Adipose tissue (tissue), 3 donors: ENCODE measurements at regions not wholly inside any gene's neighbourhood (a gene's known extent, or its start where the extent isn't known, plus 50 kb on each side); places are given as distances from the start of the nearest gene placed in this dataset.
A peak's percentile ranks its signal among the peaks of the same experiment; 100 is the strongest.

Source experiments
- H3K27ac ChIP-seq: one replicate; pipeline ENCODE4 v1.5.1; 2013; ENCODE audit warnings: low read depth, low read length
- WGBS, 3 donors: extraction: QIAGEN DNeasy Blood & Tissue Kit; methylation state at CpG; one replicate each; pipeline ENCODE4 v1.1.7; 2013; 5-methylcytosine and 5-hydroxymethylcytosine counted together
- donor health status: healthy with polysubstance abuse.
- donor health status: Bipolar disorder and iron deficiency.
- donor health status: healthy.

DNA sequence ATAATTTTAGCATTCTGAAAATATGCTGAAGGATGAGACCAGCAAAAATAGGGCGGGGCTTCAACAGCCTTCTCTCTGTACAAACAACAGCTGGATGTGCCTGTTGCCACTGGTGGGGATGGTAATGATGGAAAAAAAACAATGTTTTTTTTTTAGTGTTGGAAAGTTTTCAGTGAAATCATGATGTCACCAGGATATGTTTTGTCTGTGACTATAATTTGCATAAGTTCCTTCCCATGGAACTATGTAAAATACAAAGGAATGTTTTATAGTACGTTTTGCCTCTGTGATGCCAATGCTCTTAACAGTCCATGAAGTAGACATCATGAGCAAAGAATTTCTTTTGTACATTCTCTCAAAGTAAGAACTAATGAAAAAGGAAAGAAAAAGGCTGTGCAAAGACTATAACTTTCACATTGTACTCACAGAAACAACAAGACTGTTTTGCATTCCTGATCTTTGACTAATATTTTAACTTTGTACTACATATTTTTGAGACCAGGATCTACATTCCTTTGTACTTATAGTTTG lies 589.7 kb downstream of the SPRY1 start:
- H3K27ac ChIP-seq: no peak overlapping the region
- WGBS, 3 donors: 49 to 56% (median 52%) methylated on average over 2 of the region's 2 CpGs

DNA sequence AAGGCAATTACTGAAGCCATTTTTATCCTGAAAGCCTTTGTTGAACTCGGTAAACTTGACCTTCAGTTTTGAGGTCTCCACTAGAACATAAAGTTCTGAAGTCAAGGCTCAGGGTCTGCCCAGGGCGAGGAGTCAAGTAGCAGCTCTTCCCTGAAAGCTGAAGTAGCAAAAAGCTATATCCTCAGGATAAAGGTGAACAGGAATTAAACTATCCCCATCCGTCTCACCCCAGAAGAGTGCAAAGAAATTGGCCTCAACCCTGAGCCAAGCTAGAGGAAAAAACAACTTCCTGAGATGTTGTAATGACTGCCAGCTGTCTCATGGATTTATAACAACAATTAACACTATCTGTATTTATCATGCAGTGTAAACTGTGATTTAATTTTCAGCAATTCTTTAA lies 590.8 kb downstream of the SPRY1 start:
- H3K27ac ChIP-seq: no peak overlapping the region
- WGBS, 3 donors: 62 to 74% (median 65%) methylated on average over 3 of the region's 3 CpGs

DNA sequence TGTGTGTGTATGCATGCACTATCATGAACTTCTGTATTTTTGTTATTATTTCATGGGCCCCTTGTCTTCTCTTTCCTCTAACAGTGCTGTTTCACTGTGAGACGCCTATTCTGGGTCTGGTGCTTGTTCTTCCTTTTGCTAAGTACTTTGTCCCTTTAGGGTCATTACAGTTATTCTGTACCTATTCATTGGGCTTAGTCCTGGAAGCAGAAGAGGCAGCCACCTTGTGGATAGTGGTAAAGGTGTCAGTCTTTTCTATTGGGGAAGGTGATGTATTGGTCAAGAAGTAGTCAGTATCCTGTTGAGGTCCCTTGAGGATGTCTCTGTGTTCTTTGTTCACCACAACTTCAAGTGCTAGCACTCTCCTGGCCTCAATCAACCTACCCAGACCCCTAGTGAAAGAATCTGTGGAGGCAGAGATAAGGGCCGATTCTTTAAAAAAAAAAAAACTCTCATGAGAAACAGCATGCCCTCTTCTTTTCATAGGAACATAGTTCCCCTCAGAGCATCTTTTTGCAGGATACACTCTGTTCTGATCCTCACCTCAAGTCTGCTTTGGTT lies 593.8 kb downstream of the SPRY1 start:
- 73 to 86% (median 77%) methylated on average over 2 of the region's 2 CpGs for WGBS, 3 donors
- H3K27ac ChIP-seq: no peak overlapping the region

DNA sequence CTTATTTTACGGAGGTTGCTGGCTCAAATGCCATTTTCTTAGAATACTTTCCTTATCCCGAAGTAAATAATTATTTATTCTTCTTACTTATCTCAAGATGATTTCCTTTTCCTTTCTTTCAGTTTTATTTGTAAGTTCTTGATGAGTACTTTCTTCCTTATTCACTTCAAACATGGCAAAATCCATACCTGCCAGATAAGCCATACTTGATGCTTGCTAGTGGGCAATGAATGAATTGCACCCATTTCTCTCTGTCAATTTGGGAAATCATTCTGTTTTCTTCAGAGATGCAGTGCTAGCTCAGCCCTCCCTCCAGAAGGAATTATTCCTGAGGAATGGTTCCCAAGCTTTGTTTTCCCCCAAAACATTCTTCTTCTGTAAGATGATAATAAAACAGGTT lies 598.3 kb downstream of the SPRY1 start:
- H3K27ac ChIP-seq: no peak overlapping the region
- WGBS, 3 donors: 84 to 95% (median 94%) methylated on average over 2 of the region's 2 CpGs

DNA sequence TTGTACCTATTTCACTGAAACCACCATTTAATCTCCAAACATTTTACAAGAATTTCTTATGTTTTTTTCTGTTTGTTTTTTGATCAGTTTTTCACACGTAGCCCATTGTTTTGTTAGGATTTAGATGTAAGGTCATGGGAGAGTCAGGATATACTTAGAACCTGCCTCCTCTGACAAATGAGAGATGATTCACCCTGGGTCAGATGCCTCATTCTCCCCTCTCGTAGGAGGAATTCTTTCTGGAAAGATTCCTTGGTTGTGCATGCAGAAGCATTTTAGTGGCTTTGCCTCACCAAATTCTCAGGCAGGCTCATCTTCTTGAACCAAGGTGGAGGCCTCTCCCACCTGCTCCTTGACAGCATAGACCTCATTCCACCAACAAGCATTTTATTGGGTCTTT lies 599.3 kb downstream of the SPRY1 start:
- WGBS, 3 donors: 52 to 70% (median 60%) methylated on average over 2 of the region's 2 CpGs
- H3K27ac ChIP-seq: no peak overlapping the region

DNA sequence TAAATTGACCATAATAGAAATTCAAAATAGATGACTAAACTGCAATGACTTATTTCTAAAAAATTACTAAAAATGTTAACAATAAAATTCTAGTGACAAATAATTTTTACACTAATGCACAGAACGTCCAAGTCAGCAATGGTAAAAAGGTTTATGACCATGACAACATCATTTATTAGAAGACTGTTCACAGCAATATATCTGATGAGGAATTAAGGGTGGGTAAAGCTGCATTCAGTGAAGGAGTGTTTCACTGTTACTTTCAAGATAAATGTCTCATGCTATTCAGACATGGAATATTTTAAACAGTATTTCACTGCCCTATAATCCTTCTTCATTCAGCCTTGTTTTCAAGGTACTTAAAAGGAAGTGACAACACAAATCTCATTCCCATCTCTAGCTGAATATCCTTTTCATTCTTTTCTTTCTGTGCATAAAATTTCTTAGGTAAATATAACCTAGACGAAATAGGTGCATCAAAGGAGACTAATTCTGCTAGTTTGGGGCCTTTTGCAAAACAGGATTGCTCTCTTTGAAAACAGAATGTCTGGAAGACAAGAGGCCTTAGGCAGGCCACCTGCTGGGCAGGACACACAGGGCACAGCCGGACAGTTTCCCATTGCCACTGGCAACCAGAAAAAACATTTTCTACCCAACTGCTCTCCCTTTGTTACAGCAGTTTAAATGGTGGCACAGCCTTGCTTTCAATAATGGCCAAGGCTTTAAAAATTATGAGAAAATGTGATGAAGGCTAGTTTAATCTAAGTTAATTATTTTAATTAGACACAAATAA lies 600.3 kb downstream of the SPRY1 start:
- H3K27ac ChIP-seq: no peak overlapping the region
- 58 to 86% (median 77%) methylated on average over 3 of the region's 3 CpGs for WGBS, 3 donors

DNA sequence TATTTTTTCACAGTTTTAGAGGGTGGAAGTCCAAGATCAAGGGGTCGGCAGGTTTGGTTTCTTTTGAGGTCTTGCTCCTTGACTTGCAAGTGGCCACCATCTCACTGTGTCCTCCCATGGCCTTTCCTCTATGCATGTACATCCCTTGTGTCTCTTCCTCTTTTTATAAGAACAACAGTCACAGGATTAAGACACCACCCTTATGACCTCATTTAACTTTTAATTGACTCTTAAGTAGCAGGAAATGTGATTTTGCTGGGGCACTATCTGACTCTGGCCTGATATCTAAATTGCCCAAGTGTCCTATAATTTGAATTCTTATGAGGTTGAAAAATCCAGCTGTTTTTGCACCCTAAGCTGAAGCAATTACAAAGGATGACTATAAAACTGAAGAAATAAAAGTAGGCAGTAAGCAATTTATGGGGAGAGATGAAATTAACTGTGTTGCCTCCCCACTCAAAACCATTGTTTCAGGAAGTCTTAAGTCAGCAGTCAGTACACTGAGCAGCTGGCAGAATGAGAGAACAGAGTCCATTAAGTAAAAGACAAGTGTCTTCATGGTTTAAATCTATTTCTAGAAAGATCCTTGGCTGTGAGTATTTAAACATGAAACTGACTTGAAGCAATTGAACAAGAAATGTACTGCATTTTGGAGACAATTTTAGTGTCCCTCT lies 601.3 kb downstream of the SPRY1 start:
- H3K27ac ChIP-seq: no peak overlapping the region
- WGBS, 3 donors: 35 to 76% (median 69%) methylated on average over 1 of the region's 1 CpG

DNA sequence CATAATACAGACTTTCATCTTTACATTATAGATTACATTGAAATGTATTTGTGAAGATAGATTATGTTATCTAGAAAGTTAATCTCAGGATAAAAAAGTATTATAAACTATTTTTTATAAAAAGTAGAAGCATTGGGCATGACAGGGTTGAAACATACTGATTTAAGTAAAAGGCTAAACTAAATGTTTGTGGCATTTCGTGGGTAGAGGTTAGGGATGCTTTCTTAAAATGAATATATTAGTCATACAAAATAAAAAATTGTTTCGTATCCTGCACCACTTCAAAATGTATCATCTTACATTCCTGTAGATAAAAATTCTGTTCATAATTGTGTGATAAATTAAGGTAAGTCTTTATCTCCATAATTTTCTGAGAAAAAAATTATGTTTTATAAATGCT lies 603.6 kb downstream of the SPRY1 start:
- WGBS, 3 donors: 48 to 69% (median 61%) methylated on average over 2 of the region's 2 CpGs
- H3K27ac ChIP-seq: no peak overlapping the region

DNA sequence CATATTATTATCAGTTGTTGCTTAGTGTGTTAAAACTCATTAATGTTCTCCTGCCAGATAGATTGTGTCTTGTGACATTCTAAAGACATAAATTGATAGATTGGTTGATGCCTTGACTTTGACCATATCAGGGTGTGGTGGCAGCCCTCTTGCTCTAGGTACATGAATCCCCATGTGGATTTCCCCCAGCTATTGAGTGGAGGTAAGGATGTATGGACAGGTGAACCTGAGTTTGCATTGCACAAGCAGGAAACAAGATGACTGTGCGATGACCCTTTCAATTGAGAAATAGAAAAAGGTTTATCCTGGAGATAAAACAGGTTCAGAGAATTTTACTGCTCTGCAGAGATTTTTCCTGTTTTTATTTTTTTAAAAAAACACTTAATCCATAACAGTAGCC lies 619.2 kb downstream of the SPRY1 start:
- 0 to 80% (median 59%) methylated on average over 1 of the region's 1 CpG for WGBS, 3 donors
- H3K27ac ChIP-seq: no peak overlapping the region

DNA sequence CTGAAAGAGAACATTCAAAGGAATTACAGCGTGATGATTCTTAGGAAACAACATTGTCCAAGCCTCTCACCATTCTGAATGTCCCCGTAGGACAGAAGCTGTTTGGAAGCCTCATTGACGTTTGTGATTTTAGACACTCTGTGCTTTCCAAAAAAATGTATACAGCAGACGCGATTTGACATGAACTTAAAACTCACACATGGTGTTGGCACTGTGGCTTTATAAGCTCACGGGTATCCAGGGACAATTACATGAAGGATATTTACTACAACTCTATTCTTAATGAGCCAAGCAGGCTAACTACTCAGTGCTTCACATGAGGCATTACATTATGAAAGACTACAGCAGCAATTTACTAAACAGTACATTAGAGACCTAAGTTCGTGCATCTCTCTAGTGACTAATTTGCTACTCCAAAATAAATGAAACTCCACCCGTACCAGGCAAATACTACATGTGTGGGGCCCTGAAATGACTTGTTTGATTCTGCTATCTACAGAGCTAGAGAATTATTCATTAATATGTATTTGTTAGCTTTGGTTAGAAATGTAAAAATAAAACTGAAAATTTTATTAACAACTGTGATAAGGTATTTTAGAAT lies 620.7 kb downstream of the SPRY1 start:
- no peak overlapping the region for H3K27ac ChIP-seq
- 74 to 82% (median 79%) methylated on average over 8 of the region's 8 CpGs for WGBS, 3 donors

DNA sequence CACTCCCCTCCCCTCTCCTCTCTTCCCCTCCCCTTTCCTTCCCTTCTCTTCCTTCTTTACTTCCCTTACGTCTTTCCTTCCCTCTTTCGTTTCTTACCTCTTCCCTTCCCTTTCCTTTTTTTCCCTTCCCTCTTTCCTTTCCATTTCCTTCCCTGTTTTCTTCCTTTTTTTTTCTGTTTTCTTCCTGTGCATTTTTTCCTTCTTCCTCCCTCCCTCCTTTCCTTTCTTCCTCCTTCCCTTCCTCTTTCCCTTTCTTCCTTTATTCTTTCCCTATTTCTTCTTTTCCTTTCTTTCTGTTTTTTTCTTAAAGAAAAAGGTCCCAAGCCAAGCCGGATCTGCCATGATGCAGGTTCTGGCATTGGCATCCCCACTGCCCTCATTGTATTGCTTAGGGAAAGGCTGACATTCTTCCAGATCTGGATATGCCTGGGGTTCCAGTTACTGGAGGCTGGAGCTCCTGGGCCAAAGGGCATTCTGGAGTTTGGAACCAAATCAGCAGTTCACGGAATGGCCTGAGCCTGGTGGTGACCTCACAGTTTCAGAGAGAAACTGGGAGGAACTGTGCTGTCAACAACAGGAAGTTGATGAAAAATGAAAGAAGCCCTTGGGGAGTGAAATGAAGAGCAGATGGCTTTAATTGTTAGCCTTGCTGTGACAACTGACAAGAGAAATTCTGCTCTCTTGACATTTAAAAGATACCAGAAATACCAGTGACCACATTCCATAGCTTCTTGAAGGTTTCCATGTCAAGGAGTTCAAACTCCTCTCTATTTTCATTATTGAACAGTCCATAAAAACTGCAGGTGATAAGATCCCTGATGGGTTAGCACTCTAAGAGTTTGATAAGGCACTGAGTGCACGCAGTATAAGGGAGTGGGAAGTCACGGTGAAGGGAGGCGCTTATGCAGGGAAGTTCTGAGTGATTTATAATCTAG lies 622.1 kb downstream of the SPRY1 start:
- WGBS, 3 donors: 31 to 43% (median 32%) methylated on average over 7 of the region's 7 CpGs
- H3K27ac ChIP-seq: no peak overlapping the region

DNA sequence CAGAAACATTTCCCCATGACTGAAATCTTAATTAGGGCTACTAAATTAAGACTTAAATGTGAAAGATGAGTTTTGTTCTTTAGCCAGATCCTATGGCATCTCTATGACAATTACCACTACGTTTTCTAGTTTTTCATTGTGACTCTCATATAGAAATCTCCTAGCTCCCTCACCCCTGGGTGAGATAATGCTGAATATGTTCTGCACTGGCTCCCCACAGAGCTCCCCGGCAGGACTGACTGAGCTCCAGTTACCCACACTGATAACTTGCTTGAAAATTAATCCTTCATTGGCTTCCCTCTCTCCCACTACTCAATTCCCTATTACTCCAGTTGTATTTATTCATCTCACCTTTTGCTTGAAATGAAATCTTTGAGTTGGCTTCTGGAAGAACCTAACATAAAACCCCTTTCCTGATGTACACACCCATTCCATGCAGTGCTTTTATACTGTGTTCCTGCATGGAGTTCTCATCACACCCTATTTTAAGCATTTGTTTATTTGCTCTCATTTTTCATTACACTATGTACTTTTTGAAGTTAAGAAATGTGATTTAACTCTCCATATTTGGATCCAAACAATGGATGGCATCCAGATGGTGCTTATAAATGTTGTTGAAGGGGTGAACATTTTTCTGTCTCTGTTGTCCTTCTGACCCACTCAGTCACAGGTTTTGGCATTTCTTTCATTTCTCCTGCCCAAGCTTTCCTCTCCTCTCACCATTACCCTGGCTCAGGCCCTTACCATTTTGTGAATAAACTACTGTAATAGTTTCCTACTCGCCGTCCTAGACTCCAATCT lies 623.4 kb downstream of the SPRY1 start:
- 59 to 85% (median 80%) methylated on average over 4 of the region's 4 CpGs for WGBS, 3 donors

DNA sequence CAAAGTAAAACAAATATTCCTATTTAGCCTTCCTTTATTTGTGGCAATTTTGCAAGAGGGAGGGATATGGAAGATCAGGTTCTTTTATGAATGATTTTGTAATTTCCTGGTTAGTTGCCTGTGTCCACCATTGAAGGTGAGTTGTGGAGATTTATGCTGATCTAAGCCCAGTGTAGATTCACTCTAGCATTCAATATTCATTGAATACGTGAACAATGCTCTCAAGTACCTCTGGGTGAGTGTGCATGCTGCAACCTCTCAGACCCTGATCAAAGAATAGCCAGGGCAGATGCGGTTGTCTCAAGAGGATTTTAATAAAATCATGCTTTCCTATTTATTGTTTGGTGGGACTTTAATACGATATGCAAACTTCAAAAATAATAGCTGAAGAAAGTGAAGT lies 628.4 kb downstream of the SPRY1 start:
- H3K27ac ChIP-seq: no peak overlapping the region
- 64 to 76% (median 74%) methylated on average over 3 of the region's 3 CpGs for WGBS, 3 donors

More for the DNA sequence above, 623.4 kb downstream of the SPRY1 start:
- H3K27ac ChIP-seq: no peak overlapping the region

DNA sequence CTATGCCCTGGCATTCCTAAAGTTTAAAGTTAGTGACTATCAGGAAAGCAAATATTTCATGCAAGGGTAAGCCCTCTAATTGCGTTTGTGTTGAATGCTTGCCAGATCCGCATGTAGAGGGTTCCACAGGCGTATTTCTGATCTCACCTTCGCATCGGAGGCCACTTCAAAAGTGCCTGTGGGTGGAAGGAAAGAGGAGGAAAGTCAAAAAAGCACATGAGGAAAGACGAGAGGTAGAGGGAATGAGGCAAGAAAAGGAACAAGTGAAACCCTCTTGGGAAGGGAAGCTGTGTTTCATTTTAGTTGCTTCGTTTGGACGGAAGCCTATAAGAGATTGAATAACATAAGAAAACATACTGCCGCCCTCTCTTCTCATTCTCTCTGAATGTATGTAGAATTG lies 628.8 kb downstream of the SPRY1 start:
- no peak overlapping the region for H3K27ac ChIP-seq
- WGBS, 3 donors: 56 to 91% (median 79%) methylated on average over 9 of the region's 9 CpGs

DNA sequence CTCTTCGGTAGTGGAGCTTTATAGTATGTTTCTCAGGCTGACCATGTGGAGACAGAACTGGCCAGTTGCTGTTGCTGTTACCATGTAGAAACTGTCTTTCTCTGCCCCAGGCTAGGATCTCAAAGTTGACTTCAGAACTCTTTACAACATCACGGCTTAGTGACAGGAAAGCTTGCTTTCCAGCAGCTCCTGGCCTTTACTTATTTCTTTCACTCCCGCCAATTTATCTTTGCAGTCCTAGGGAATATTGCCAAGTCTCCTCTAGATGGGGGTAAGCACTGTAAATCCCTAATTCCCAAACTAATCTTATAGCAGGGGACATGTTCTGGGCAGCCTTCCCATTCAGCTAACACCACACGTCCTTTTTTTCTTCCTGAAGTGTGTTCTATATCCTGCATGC lies 631.6 kb downstream of the SPRY1 start:
- 46 to 57% (median 55%) methylated on average over 4 of the region's 4 CpGs for WGBS, 3 donors
- H3K27ac ChIP-seq: no peak overlapping the region

DNA sequence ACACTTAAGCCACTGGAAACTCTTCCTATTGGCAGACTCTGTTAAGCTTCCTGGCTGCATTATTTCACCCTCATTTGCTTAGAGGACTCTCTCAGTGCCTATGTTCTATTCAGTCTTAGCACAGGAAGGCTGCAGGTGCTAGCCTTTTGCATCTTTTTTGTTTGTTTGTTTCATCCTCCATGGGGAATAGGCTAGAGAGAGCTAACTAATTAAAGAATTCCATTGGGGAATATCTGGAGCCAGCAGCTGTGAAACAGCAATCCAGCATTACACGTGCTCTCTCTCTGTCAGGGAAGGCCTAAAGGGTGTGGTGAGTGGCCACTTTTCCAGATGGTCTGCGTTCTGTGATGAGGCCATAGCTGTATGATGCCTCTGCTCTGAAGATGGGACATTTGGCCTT lies 633.6 kb downstream of the SPRY1 start:
- 39 to 67% (median 45%) methylated on average over 2 of the region's 2 CpGs for WGBS, 3 donors
- peak overlapping the region; percentile 75 for H3K27ac ChIP-seq

DNA sequence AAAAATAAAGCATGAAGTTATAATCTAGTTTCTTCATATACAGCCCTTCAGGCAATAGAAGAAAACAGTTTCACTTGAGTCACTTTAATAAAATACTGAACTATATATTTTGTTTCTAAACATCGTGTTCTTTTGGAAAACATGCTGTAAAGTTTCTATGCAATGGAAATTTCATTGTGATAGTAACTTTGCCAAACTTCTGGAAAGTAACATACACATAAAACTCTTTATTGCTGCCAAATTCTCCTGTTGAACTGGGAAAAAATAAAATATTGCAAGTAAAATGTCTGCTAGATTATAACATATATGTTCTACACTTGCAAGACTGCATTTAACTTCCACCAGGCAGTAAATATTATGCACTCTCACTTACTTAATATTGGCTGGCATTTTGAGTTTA lies 635.4 kb downstream of the SPRY1 start:
- H3K27ac ChIP-seq: no peak overlapping the region
- WGBS, 3 donors: 57 to 76% (median 73%) methylated on average over 1 of the region's 1 CpG
